Activated CD8-positive, alpha-beta memory T cell treated with anti-CD3 and anti-CD28 coated beads for 48 hours (primary cell): ENCODE measurements at regions not wholly inside any gene's neighbourhood (a gene's known extent, or its start where the extent isn't known, plus 50 kb on each side); places are given as distances from the start of the nearest gene placed in this dataset.

Experiments
- DNase-seq, 3 experiments: peaks; one replicate each; pipeline ENCODE4 v3.0.0-alpha.2; 2020; ENCODE audit warnings: low read depth in 2 of 3, low spot score in 2 of 3

GRCh38 chr20:24111858-24112257 lies 123.3 kb upstream of the GGTLC1 start:
- DNase-seq, result no peak

DNA sequence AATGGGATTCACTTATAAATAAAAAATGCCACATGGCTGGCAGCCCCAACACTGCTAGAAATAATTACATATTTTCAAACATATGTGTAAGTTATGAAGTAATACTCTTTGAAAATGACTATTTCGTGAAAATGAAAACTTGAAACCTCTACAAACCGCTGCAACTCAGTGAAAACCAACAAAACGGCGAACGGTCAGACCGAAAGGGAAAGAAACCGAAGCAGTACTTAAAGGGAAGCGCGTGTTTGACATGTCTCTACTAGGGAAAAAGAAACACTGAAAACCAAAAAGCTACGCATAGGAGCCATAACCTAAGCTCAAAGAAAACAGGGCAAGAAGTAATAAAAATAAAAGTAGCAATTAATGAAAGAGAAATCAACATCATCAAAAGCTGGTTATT lies 121.0 kb upstream of the GGTLC1 start:
- no peak for DNase-seq

DNA sequence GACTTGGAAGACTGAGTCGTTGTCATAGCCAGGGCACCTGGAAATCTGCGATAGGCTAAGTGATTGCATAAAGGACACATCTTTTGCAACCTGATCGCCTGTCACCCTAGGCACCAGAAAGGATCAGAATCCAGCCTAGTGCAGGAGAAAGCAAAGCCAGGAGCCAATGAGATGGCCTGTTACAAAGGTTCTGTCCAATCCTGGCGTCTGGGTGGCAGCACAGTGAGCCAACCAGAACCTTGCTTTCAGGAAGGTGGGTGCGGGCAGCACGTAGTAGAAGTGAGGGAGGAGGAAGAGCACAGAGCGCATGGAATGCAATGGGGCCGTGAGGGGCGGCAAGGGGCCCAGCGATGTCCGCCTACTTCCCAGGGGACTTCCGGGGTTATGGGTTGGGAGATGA lies 120.4 kb upstream of the GGTLC1 start:
- no peak for DNase-seq

- no peak for DNase-seq
These were observed 120.0 kb upstream of the GGTLC1 start for GRCh38 chr20:24108581-24108980.

GRCh38 chr20:24106801-24107445 lies 118.3 kb upstream of the GGTLC1 start:
- no peak for DNase-seq

DNA sequence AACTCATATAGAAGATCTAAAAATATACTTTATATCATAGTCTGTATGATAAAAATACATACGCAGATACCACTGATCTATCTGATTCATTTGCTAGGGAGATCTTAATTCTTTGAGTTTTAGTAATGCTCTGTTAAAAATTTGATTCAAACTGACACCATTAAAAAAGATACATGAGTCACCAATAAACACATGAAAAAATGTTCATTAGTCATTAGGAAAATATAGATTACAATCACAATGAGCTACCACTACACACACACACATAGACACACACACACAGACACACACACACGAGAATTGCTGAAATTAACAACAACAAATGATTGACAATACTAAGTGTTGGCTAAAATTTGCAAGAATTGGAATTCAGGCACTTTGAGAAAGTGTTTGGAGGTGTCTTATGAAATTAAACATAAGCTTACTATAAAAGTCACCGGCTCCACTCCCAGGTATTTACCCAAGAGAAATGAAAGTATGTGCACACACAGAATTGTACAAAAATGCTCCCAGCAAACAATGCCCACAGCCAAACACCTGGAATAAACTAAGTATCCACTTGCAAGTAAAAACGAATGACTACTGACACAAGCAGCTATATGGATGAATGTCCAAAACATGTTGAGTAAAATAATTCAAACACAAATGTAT lies 117.7 kb upstream of the GGTLC1 start:
- no peak for DNase-seq

DNA sequence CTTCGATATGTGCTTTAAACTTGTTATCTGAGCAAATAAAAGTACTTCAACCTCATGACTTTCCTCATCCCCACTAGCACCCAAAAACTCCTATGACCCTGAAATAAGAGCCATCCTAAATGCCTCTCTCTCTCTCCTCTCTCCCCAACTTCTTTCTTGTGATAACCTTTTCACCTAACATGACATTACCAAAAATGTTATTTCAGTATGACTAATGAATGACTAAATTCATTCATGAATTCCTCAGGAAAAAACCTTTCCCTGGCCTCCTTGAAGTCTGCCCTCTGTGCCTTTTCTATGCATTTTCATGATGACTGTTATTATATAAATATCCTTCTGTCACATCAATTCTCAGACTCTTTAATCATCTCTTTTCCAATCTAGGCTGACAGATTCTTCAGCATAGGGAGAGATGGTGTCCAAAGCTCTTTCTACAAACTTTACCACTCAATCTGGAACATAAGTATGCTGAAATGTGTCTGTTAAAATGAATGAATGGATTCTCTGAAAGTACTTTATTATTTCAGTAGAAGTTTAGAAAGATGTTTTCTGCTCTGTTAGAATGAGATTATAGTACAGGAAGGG lies 114.3 kb upstream of the GGTLC1 start:
- no peak for DNase-seq

DNA sequence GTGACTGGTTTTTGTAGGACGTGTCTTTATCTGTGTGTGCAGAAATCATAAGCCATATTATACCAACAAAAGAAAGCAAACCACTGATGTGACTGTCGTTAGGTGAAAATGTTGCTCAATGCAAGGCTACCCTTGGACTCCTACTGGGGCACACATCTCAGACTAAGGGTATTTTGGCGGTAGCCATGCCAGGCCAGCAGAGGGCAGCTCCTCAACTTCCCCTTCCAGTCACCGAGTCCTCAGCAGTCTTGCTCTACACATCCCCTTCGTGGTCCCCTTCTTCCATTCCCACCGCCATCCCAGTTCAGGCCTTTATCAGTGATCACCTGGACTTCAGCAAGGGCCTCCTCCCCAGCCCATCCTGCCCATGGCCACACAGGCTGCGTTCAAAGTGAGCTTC lies 113.7 kb upstream of the GGTLC1 start:
- DNase-seq, result peak in 1 of 3 experiments; percentile 5

- DNase-seq, result peak in 1 of 3 experiments; percentile 4
These were observed 111.9 kb upstream of the GGTLC1 start for GRCh38 chr20:24100370-24101011.

DNA sequence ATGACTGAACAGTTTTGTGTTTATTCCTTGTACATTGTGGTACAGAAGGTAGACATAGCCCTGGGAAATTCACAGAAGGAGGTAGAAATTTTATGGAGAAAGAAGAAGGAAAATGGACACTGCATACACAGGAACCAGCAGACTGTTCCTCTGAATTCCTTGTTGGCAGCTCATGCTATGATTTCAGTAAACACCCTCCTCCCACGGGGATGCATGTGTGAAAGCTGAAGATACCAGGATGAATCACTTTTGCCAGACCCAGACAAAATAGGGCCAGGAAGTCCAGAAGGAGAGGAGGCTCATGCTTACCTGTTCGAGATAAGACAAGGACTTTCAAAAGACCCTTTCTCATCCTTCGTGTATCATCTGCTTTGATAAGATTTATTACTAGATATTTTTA lies 110.3 kb upstream of the GGTLC1 start:
- DNase-seq, result no peak

DNA sequence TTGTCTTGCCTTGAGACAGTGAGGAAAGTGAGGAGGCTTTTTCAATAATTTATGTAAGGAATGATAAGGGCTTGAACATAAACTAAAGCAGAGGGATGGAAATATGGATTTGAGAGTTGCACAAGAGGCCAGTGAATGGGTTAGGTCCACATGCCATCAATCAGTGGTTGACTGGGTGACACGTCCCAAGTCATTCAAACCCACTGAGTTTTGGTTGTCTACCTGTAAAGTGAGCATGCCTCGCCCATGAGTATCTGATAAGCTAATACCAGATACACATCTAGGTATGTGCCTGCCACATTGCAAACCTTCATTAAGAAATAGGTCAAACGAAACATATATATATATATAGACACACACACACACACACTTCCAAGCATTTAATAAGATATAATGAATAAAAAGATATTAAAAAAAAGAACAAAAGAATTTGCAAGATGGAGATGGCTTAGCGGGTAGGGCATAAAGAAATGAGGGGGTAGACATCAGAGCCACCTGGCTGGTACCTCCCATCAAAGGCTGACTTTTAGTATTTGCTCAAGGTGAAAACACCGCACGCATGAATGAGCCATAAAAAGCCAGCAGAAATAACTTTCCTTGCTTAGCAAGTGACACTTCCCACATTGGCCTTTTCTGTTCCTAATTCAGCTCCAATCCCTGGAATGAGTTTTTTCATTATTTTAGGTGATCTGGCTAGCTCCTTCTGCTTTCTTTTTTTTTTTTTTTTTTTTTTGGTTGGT lies 109.1 kb upstream of the GGTLC1 start:
- DNase-seq, result no peak

- no peak for DNase-seq
These were observed 108.4 kb upstream of the GGTLC1 start for GRCh38 chr20:24096864-24097450.

DNA sequence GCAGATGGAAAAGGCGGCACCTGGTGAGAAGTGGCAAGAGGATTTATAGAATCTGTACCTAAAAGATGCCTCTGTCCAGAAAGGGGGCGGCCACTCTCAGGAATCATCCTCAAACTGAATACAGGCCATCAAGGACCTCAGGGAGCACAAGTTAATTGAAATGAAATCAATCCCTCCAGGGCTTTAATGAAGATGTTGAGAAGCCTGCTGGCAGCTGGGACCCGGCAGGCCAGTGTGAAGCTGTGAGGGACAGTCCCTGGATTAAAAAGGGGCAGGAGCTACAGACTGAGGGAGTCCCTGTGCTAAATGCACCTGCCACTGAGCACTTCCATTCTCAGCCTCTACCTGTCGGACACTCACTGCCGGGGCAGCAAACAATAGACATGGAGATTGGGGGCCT lies 107.7 kb upstream of the GGTLC1 start:
- DNase-seq, result no peak

DNA sequence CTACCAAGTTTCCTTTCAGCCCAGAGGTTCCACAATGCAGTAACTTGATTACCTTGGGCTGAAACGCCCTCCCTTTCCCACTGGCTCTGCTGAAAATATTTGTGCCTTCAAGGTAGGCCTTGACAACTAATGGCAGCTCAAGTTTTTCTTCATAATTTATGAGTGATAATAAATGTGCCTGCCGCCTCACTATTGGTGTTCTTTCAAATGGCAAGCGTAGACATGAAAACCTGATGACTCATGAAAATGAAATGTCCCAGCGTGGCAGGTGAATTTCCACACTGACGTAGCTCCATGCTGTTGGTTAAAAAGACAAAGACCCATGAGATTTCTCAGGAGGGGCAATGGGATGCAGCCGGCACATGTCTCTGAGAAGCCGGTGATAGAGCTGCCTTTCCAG lies 107.2 kb upstream of the GGTLC1 start:
- DNase-seq, result no peak

DNA sequence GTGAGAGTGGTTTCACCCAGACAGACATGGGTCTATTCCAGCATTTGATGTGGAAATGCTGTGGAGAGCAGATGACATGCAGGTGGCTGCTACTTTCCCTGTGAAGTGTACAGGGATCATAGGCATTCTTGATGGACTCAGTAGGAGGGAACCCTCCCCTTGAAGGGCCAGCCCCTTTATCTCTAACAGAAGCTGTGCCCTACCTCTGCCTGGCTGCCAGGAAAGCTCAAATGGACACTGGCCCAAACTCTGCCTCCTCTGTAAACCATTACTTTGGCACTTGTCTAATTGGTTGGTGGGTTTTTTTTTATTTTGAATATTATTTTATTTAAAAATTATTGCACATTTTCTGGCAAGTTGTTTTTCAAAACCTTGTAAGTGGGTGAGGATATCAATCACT lies 106.7 kb upstream of the GGTLC1 start:
- DNase-seq, result no peak

GRCh38 chr20:24089576-24089975 lies 101.0 kb upstream of the GGTLC1 start:
- no peak for DNase-seq

DNA sequence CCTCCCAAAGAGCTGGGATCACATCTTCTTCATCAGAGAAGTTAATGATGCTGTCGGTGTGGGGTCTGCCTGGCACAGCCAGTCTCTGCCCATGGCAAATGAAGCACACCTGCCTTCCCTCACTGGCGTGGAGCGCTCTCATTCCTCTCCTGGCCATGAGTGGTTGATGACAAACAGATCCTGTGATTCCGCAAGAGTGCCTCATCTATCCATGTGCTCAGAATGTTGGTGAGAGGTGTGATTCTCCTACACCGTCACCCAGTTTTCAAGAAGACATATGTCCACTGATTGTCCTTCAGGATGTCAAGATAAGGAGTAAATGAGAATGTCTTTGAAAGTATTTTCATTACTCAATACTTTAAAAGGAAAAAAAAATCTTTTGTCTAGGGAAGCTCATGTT lies 97.5 kb upstream of the GGTLC1 start:
- DNase-seq, result no peak

- DNase-seq, result no peak
These were observed 95.7 kb upstream of the GGTLC1 start for GRCh38 chr20:24084281-24084680.

DNA sequence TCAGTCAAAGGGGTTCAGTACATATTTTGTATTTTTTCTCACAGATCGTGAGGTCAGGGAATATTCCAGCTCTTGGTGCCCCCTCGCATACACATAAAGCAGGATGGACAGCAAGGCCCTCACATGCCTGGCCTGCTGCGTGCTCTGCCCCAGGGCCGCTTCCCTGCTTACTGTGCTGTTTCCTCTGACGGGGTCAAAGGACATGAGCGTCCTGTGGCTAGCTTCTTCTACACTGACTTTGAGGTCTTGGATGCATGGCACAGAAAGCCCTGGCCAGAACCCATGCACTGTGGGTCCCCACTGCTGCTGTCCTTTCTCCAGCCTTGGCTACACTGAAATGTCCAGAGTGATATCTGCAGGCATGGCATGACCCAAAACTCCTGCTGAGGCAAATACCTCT lies 92.5 kb upstream of the GGTLC1 start:
- no peak for DNase-seq

DNA sequence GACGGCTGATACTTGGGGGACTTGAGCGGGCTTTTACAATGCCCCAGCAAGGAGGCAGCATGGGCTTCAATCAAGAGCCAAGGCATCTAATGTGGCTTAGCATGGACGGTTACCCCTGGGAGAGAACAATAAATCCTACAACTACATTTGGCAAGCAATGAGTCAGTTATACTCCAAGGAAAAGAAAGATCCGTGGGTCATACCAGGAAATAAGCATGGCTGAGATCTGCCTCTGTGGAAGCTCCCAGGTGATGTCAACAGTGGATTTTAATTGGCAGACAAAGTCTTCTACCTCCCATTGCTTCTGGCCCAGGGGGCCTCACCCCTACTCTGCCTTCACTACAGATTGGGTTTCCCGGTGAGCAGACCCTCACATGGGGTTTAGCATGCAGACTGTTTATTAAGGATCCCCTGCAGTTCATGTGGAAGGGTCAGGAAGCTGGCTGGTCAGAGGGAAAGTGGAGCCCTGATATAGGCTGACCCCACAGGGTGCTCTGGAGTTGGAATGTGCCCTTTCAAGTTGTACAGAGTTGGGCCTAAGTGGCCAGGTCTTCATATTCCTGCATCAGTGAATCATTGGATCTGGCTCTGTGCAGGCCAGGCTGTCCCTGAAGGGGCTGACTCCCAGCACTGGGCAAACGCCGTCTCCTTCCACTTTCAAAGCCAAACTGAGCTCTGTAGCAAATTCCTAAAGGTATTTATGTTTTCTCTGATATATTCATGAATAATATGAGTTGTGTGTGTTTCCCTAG lies 91.3 kb upstream of the GGTLC1 start:
- DNase-seq, result no peak

GRCh38 chr20:24077145-24077544 lies 88.6 kb upstream of the GGTLC1 start:
- no peak for DNase-seq
